Right cardiac atrium (tissue), 5 donors: ENCODE measurements at regions not wholly inside any gene's neighbourhood (a gene's known extent, or its start where the extent isn't known, plus 50 kb on each side); places are given as distances from the start of the nearest gene placed in this dataset.

Experiments used
- ATAC-seq, 2 donors: fragments of 200-7000 bp; cut with Tn5 transposase; one replicate each; pipeline versions ENCODE4 v1.8.0 to v1.9.1; 2020; ENCODE audit warnings: moderate library complexity in 2 of 2, mild to moderate bottlenecking in 1 of 2
- DNase-seq, 3 donors: peaks; one replicate each; pipeline ENCODE4 v3.0.0-alpha.2; 2020
- H3K27ac ChIP-seq: one replicate; pipeline ENCODE4 v1.5.1; 2013; ENCODE audit warnings: mild to moderate bottlenecking, low read length, control low read depth, moderate library complexity
- H3K27me3 ChIP-seq: one replicate; pipeline ENCODE4 v1.6.1; 2013; ENCODE audit not compliant: control insufficient read depth, insufficient read depth
- H3K4me1 ChIP-seq: one replicate; pipeline ENCODE4 v1.6.1; 2013; ENCODE audit warnings: low read length; ENCODE audit not compliant: control insufficient read depth, insufficient read depth
- H3K4me3 ChIP-seq: one replicate; pipeline ENCODE4 v1.5.1; 2013; ENCODE audit warnings: low read length, control low read depth
- H3K9me3 ChIP-seq: one replicate; pipeline ENCODE4 v1.6.1; 2013; ENCODE audit warnings: low read length; ENCODE audit not compliant: control insufficient read depth
- WGBS: extraction: QIAGEN DNeasy Blood & Tissue Kit; methylation state at CpG from one replicate; pipeline ENCODE4 v1.1.7; 2013; 5-methylcytosine and 5-hydroxymethylcytosine counted together
- intact Hi-C, 4 donors: fragments of 100-400 bp; cut with DNase I; formaldehyde crosslinking; loops; one replicate each; pipeline versions ENCODE4 v1.11.0 to v1.14.0; 2022 to 2023
- donor health status: healthy with polysubstance abuse.
- donor health status: DM: no; HTN: yes; CAD: no.
- donor health status: DM: no; HTN: no; CAD: no.
- donor health status: DM: no; HTN: yes; CAD: no; lungs with severe emphysema.
- donor health status: DM: yes; HTN: yes; CAD: no.

GRCh38 chr1:30185809-30186208 lies 537.6 kb downstream of the MATN1 start:
- intact Hi-C loops = no loop called here
- H3K4me3 ChIP-seq = no peak overlapping the region
- no peaks in the 10 kb centered on the region for H3K4me1 ChIP-seq
- DNase-seq (no peak), ATAC-seq (no peak)
- H3K27me3 ChIP-seq = no peaks in the 10 kb centered on the region
- no peak overlapping the region for H3K27ac ChIP-seq
- WGBS = 38% methylated on average over 6 of the region's 6 CpGs
- no peaks in the 10 kb centered on the region for H3K9me3 ChIP-seq

- no peak for ATAC-seq
- Histone ChIP-seq H3K27me3 (no peaks in the 10 kb centered on the region), H3K4me3 (no peak overlapping the region), H3K9me3 (no peaks in the 10 kb centered on the region), H3K27ac (no peak overlapping the region), H3K4me1 (no peaks in the 10 kb centered on the region)
- DNase-seq = no peak
- WGBS = 91% methylated on average over 4 of the region's 4 CpGs
- intact Hi-C loops = no loop called here
Observed at GRCh38 chr1:30185313-30185712, 538.1 kb downstream of the MATN1 start.

- Histone ChIP-seq H3K27ac (no peak overlapping the region), H3K27me3 (no peaks in the 10 kb centered on the region), H3K9me3 (no peaks in the 10 kb centered on the region), H3K4me1 (no peaks in the 10 kb centered on the region), H3K4me3 (no peak overlapping the region)
- ATAC-seq (no peak), DNase-seq (no peak)
- intact Hi-C loops = no loop called here
- WGBS = 10% methylated on average over 1 of the region's 1 CpG
Observed at GRCh38 chr1:30184393-30185141, 538.8 kb downstream of the MATN1 start.

- H3K4me1 ChIP-seq = no peaks in the 10 kb centered on the region
- H3K4me3 ChIP-seq = no peak overlapping the region
- no peak overlapping the region for H3K27ac ChIP-seq
- ATAC-seq (no peak), DNase-seq (no peak)
- H3K9me3 ChIP-seq = no peaks in the 10 kb centered on the region
- 74% methylated on average over 5 of the region's 5 CpGs for WGBS
- intact Hi-C loops = no loop called here
- H3K27me3 ChIP-seq = no peaks in the 10 kb centered on the region
Observed at GRCh38 chr1:30183895-30184294, 539.5 kb downstream of the MATN1 start.

GRCh38 chr1:30183006-30183405 lies 540.4 kb downstream of the MATN1 start:
- no peak for ATAC-seq
- 68% methylated on average over 4 of the region's 4 CpGs for WGBS
- intact Hi-C loops = no loop called here
- Histone ChIP-seq H3K4me1 (no peaks in the 10 kb centered on the region), H3K27ac (no peak overlapping the region), H3K27me3 (no peaks in the 10 kb centered on the region), H3K9me3 (no peaks in the 10 kb centered on the region), H3K4me3 (no peak overlapping the region)
- DNase-seq = no peak

GRCh38 chr1:30179942-30180543 lies 543.3 kb downstream of the MATN1 start:
- ATAC-seq (no peak), DNase-seq (no peak)
- H3K4me3 ChIP-seq = no peak overlapping the region
- H3K4me1 ChIP-seq = no peaks in the 10 kb centered on the region
- 54% methylated on average over 10 of the region's 10 CpGs for WGBS
- H3K27ac ChIP-seq = no peak overlapping the region
- no peaks in the 10 kb centered on the region for H3K9me3 ChIP-seq
- no peaks in the 10 kb centered on the region for H3K27me3 ChIP-seq
- intact Hi-C loops = no loop called here

- WGBS = 58% methylated on average over 1 of the region's 1 CpG
- Histone ChIP-seq H3K4me3 (no peak overlapping the region), H3K4me1 (no peaks in the 10 kb centered on the region), H3K27ac (no peak overlapping the region), H3K27me3 (no peaks in the 10 kb centered on the region), H3K9me3 (no peaks in the 10 kb centered on the region)
- intact Hi-C loops = no loop called here
- no peak for DNase-seq
- ATAC-seq = no peak
Observed at GRCh38 chr1:30176477-30176876, 546.9 kb downstream of the MATN1 start.

GRCh38 chr1:30174499-30174898 lies 548.9 kb downstream of the MATN1 start:
- ATAC-seq = no peak
- WGBS = 34% methylated on average over 2 of the region's 2 CpGs
- no peak overlapping the region for H3K27ac ChIP-seq
- no peak overlapping the region for H3K4me3 ChIP-seq
- no peak for DNase-seq
- no peaks in the 10 kb centered on the region for H3K4me1 ChIP-seq
- no peaks in the 10 kb centered on the region for H3K27me3 ChIP-seq
- intact Hi-C loops = no loop called here
- H3K9me3 ChIP-seq = no peaks in the 10 kb centered on the region

GRCh38 chr1:30173560-30173959 lies 549.8 kb downstream of the MATN1 start:
- Histone ChIP-seq H3K27me3 (no peaks in the 10 kb centered on the region), H3K4me1 (no peaks in the 10 kb centered on the region), H3K27ac (no peak overlapping the region), H3K9me3 (no peaks in the 10 kb centered on the region), H3K4me3 (no peak overlapping the region)
- DNase-seq (no peak), ATAC-seq (no peak)
- intact Hi-C loops = no loop called here
- 29% methylated on average over 2 of the region's 2 CpGs for WGBS

GRCh38 chr1:30172757-30173156 lies 550.6 kb downstream of the MATN1 start:
- Histone ChIP-seq H3K27me3 (no peaks in the 10 kb centered on the region), H3K4me1 (no peaks in the 10 kb centered on the region), H3K27ac (no peak overlapping the region), H3K4me3 (no peak overlapping the region), H3K9me3 (no peaks in the 10 kb centered on the region)
- ATAC-seq (no peak), DNase-seq (no peak)
- intact Hi-C loops = no loop called here
- 73% methylated on average over 2 of the region's 2 CpGs for WGBS

GRCh38 chr1:30172299-30172694 lies 551.1 kb downstream of the MATN1 start:
- H3K9me3 ChIP-seq = no peaks in the 10 kb centered on the region
- no peak overlapping the region for H3K4me3 ChIP-seq
- no peaks in the 10 kb centered on the region for H3K27me3 ChIP-seq
- intact Hi-C loops = no loop called here
- DNase-seq (no peak), ATAC-seq (no peak)
- H3K4me1 ChIP-seq = no peaks in the 10 kb centered on the region
- H3K27ac ChIP-seq = no peak overlapping the region
- WGBS = 80% methylated on average over 5 of the region's 5 CpGs
